SIG-M5 (cell line): ENCODE measurements at regions not wholly inside any gene's neighbourhood (a gene's known extent, or its start where the extent isn't known, plus 50 kb on each side); places are given as distances from the start of the nearest gene placed in this dataset.
"Not testable (repeated sequence)": the region's sequence is repeated elsewhere in the genome, so short reads cannot be mapped to it uniquely, and the experiment has no call there.

Experiments
- DNase-seq: peaks from one replicate; lab custom pipeline; 2025; lab: John Stamatoyannopoulos, UW

GRCh38 chr12:131457331-131458047 lies 253.4 kb upstream of the SFSWAP start:
- DNase-seq, result no peak

- DNase-seq, result no peak
Measured at GRCh38 chr12:131458048-131458374, 252.9 kb upstream of the SFSWAP start.

GRCh38 chr12:131458931-131459772 lies 251.7 kb upstream of the SFSWAP start:
- no peak for DNase-seq

- DNase-seq, result no peak
Measured at GRCh38 chr12:131459773-131460365, 251.0 kb upstream of the SFSWAP start.

DNA sequence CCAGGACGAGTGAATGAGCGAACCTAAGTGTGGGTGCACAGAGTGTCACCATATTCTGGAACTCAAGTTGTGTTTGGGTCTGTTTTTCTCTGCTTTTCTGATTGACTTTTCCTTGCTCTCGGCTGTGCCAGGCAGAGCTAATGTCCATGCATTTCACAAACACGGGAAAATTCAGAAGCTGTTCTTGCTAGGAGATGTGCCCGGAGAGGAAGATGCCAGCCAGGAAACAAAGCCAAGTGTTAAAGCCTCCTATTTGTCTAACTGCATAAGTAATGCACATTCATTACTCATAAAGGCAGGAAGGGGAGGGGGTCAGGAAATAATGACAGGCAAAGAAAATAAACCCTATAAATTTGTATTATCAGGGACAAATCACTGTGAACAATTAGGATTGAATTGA lies 250.4 kb upstream of the SFSWAP start:
- DNase-seq, result no peak

GRCh38 chr12:131461096-131461495 lies 249.8 kb upstream of the SFSWAP start:
- no peak for DNase-seq

DNA sequence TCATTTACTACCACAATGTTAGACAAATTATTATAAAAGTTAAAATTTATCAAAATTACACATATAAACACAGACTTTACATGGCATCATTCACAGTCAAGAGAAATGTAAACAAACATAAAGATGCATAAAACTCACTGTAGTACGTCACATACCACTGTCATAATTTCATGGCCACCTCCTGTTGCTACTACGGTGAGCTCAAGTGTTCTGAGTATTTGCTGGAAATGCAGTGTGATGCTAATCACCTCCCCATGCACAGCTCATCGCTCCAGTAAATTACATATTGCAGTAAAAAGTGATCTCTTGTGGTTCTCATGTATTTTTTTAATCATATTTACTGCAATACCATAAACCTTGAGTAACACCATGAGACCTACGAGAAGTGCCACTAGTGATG lies 247.7 kb upstream of the SFSWAP start:
- no peak for DNase-seq

GRCh38 chr12:131464081-131464480 lies 246.8 kb upstream of the SFSWAP start:
- no peak for DNase-seq

GRCh38 chr12:131466306-131466705 lies 244.6 kb upstream of the SFSWAP start:
- no peak for DNase-seq

- DNase-seq, result no peak
Measured at GRCh38 chr12:131466932-131467331, 244.0 kb upstream of the SFSWAP start.

GRCh38 chr12:131468206-131468605 lies 242.7 kb upstream of the SFSWAP start:
- DNase-seq, result no peak

DNA sequence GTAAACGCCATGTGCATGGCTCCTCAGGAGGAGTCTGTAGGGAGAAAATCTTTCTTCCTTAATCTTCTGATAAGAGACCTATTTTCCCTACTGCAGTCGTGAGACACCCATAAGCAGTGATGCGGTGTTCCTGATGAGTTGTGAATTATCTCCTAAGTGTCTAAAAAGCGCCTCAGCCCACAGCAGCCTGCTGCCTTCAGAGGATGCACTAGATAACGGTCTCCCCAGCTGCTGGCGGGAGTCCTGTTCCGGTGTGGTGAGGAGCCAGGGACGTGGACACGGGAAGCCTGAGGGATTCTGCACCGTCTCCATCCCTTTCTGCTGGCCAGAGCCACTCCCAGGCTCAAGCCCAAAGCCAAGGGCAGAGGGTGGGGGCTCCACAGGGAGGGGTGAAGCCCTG lies 240.9 kb upstream of the SFSWAP start:
- not testable (repeated sequence) for DNase-seq

DNA sequence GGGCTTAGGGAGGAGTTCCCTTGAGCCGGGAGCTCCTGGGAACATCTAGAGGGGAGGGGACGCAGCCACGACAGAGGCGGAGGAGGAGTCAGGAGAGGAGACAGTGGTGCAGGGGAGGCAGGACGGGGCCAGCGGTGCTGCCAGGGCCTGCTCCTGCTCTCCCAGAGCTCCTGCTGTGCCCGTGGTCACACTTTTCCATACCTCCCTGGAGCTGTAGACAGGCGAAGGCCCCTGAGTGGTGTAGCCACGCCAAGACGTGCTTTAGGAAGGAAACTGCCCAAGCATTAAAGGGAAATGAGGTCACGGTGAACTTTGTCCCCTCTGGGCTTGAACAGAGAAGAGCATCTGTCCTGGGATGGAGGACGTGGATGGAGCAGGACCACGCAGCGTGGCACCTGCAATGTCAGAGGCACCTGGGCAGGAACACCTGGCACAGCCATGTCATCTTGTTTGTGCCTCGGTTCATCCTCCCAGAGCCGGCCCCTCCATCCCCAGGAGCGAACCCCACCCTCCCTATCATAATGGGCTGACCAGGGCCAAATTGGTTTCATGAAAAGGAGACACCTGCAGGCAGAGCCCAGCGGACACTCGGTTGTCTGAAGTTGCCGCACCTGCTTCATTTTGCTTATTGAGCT lies 239.5 kb upstream of the SFSWAP start:
- DNase-seq, result no peak

DNA sequence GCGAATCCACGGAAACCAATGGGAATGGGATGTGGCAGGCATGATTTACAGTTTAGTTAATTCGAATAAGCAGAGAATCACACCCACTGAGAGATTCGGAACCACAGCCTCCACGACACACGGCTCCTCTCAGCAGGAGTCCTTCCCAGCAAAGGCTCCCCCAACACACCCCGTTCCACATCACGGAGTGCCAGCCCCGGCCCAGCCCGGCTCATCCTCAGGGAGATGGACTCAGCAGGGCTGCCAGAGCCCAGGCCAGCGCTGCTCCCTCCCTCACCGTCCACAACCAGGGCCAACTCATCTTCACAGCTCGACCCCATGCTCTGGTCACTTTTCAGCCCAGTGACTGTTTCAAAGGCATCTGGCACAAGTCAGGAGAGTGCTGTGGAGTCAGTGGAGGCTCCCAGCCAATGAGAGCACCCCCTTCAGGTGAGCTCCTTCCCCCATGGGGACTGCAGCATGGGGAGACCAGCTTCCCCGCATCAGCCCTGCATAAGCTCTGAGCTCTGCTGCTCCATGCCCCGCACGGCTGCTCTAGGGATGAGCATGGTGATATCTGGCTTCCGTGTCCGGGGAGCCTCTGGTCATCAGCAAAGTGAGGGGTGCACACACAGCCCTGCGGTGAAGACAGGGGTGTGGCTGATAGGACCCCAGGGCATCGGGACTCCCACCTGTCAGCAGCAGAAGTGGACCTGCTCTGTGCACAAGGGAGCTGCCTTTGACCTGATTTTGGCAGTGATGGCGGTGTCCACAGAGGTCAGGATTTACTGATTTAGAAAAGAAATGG lies 238.8 kb upstream of the SFSWAP start:
- no peak for DNase-seq

DNA sequence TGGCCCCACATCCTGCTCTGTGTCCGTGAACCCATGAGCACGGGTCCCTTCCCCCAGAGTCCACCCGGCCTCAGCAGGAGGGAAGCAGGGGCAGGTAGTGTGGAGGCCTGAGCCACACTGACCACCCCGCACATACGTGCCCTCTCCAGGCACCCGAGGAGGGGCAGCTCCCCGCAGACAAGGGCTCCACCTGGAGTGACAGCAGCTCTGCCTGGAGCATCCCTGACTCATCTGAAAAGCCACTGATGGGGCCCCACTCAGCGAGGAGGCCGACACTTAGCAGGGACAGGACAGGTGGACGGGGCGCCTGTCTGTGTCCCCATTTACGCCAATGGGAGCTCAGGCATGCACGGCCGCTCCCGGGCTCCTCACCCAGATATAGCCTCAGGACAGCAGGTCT lies 237.6 kb upstream of the SFSWAP start:
- no peak for DNase-seq

DNA sequence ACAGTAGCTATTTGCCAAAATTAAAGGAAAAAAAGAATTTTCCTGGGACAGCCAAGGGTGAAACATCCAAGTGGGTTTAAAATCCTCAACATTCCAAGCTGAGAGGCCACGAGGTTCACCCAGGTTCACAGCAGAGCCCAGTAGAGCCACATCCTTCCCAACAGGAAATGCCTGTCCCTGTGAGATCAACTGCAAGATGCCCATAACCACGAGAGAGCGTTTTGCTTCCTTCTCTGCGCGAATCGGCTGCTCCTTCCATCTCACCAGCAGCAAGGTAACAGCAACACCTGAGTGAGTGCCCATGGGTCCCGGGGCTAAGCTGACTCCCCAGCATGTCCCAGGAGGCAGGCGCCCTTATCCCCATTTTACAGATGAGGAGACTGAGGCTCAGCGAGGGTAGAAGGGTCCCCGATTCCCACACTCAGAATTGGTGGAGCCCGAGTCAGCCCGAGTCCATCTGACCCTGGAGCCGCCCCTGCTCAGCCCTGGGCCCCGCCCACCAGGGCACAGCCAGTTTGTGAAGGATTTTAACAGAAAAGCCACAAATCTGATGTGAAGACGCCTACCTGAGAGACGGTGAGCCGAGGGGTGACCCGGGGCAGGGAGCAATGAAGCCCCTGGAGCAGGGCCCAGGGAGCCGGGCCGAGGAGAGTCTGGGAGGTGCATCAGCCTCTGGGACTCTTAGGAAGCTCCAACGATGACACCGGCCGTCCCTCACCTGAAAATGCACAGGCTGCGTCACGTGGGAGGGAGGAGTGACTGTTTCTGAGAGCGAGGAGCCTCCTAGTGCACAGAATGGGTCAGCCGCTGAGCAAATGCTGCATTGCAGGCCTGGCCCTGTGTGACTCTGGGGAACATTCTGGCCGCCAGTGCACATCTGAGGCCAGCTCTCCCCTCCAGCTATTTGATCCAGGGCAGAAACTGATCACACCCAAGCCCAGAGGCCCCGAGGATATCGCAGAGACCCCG lies 236.9 kb upstream of the SFSWAP start:
- no peak for DNase-seq

DNA sequence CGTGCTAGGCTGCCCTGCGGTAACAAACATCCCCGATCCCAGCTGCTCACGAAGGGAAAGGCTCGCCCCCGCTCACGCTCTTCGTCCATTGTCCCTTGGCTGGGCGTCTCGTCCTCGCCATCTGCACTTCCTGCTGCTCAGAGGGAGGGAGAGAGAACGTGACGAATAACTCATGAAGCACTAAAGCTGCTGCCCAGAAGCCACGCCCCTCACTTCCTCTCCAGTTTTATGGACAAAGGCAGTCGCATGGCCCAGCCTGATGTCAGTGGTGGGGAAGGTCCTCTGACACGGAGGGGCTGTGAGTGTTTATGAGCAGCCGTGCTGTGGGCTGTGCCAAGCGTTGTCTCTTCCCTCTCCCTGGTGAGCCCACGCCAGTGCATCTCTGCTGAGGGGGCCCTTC lies 235.9 kb upstream of the SFSWAP start:
- DNase-seq, result not testable (repeated sequence)

- no peak for DNase-seq
Measured at GRCh38 chr12:131477613-131478012, 233.3 kb upstream of the SFSWAP start.

DNA sequence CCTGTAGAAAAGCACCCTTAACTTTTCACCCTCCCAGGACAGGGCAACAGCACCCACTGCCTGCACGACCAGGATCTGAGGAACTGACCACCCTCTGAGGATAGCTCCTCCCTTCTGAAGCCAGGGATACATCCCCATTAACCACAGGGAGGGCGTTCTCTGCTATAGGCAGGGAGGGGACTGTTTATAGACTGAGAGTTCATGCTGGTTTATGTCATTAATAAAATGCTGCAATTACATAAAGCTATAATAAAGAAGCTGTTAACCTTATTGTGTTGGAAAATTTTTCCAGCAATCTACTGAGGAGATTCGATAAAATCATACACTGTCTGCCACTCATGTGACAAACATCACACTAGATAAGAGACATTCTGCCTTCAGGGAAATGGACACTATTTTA lies 232.4 kb upstream of the SFSWAP start:
- no peak for DNase-seq

- DNase-seq, result no peak
Measured at GRCh38 chr12:131482199-131482598, 228.7 kb upstream of the SFSWAP start.

DNA sequence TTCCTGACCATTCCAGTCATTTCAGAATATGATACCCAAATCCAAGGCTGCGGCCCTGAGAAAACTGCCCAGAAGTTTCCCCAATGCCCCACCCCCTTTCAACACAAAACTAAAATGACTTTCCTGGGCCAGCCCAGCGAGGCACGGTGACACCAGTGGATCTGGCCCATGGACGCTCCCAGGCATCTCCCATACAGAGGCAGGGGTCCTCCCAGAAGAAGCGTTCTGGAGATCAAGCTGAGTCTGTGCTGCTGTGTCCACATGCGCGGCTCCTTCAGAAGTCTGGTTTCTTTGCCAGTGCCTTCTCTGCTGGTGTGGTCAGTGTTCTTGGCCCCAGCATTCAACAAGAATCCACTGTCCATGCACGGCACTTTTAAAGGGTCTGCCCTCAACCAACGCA lies 228.2 kb upstream of the SFSWAP start:
- DNase-seq, result no peak
